NT2/D1 (cell line): ENCODE measurements at regions not wholly inside any gene's neighbourhood (a gene's known extent, or its start where the extent isn't known, plus 50 kb on each side); places are given as distances from the start of the nearest gene placed in this dataset.
"Not testable (repeated sequence)": the region's sequence is repeated elsewhere in the genome, so short reads cannot be mapped to it uniquely, and the experiment has no call there.

Experiments used
- SUZ12 ChIP-seq: IDR thresholded peaks from 2 replicates; pipeline ENCODE4 v1.6.1; 2011; ENCODE audit not compliant: insufficient read length, insufficient read depth; ENCODE audit errors: extremely low read depth
- YY1 ChIP-seq: IDR thresholded peaks from 2 replicates; pipeline ENCODE4 v1.6.1; 2011; ENCODE audit not compliant: insufficient read length, insufficient read depth
- ZNF274 ChIP-seq: IDR thresholded peaks from 2 replicates; pipeline ENCODE4 v1.6.1; 2011; ENCODE audit warnings: mild to moderate bottlenecking, low read depth, low read length

GRCh38 chr4:82115183-82115582, 258.6 kb downstream of the HNRNPD start:
- not testable (repeated sequence) for TF ChIP-seq YY1, ZNF274, SUZ12
